DND-41 (cell line): ENCODE measurements at regions not wholly inside any gene's neighbourhood (a gene's known extent, or its start where the extent isn't known, plus 50 kb on each side); places are given as distances from the start of the nearest gene placed in this dataset.

Source experiments
- ATAC-seq: fragments of 200-7000 bp; cut with Tn5 transposase; 3 replicates; pipeline ENCODE4 v1.9.1; 2021; ENCODE audit warnings: low read depth; ENCODE audit not compliant: insufficient read depth
- DNase-seq: peaks from one replicate; pipeline ENCODE4 v3.0.0-alpha.2; 2020
- H2AFZ ChIP-seq: 2 replicates; pipeline ENCODE4 v1.6.0; 2012; ENCODE audit warnings: low read depth, low read length
- H3K27ac ChIP-seq: 2 replicates; pipeline ENCODE4 v1.5.1; 2012; ENCODE audit warnings: low read length, inconsistent platforms
- H3K27me3 ChIP-seq: fragments of 200-600 bp; sonication (generic); 2 replicates; pipeline ENCODE4 v1.6.0; 2012; ENCODE audit warnings: low read length, mild to moderate bottlenecking, inconsistent platforms; ENCODE audit not compliant: insufficient read depth, poor library complexity
- H3K36me3 ChIP-seq: 2 replicates; pipeline ENCODE4 v1.5.1; 2012; ENCODE audit warnings: low read length, inconsistent platforms; ENCODE audit not compliant: insufficient read depth
- H3K4me1 ChIP-seq: 2 replicates; pipeline ENCODE4 v1.5.1; 2012; ENCODE audit warnings: mild to moderate bottlenecking, low read length; ENCODE audit not compliant: insufficient read depth
- H3K4me2 ChIP-seq: 2 replicates; pipeline ENCODE4 v1.6.0; 2012; ENCODE audit warnings: mild to moderate bottlenecking, moderate library complexity, low read length, inconsistent platforms; ENCODE audit not compliant: insufficient read depth
- H3K4me3 ChIP-seq, 2 experiments: fragments of 200-600 bp in 1 of 2; shearing (Covaris generic) in 1 of 2; 2 replicates each; pipeline ENCODE4 v1.5.1; 2012 to 2016; ENCODE audit warnings: inconsistent platforms in 2 of 2, low read length in 2 of 2, mild to moderate bottlenecking in 2 of 2, low read depth in 1 of 2, moderate library complexity in 1 of 2
- H3K79me2 ChIP-seq: 2 replicates; pipeline ENCODE4 v1.6.0; 2012; ENCODE audit warnings: low read length, inconsistent platforms; ENCODE audit not compliant: insufficient read depth
- H3K9ac ChIP-seq: 2 replicates; pipeline ENCODE4 v1.6.0; 2012; ENCODE audit warnings: low read depth, mild to moderate bottlenecking, inconsistent platforms, low read length, moderate library complexity
- H3K9me3 ChIP-seq: 2 replicates; pipeline ENCODE4 v1.5.1; 2012; ENCODE audit warnings: low read length, moderate library complexity, mild to moderate bottlenecking, inconsistent platforms; ENCODE audit not compliant: insufficient read depth, severe bottlenecking
- H4K20me1 ChIP-seq: 2 replicates; pipeline ENCODE4 v1.6.0; 2012; ENCODE audit warnings: low read length; ENCODE audit not compliant: insufficient read depth
- EZH2 ChIP-seq: IDR thresholded peaks from 3 replicates; pipeline ENCODE4 v1.6.1; 2012; ENCODE audit warnings: borderline replicate concordance, low read depth, mild to moderate bottlenecking, moderate library complexity, low read length, inconsistent platforms; ENCODE audit not compliant: severe bottlenecking
- TF ChIP-seq, protein P1 (sequence below): IDR thresholded peaks from 2 replicates; pipeline ENCODE4 v1.5.1; 2012; ENCODE audit warnings: borderline replicate concordance, low read length, moderate library complexity, mild to moderate bottlenecking; ENCODE audit not compliant: poor library complexity, severe bottlenecking; ENCODE audit errors: extremely low read depth

DNA sequence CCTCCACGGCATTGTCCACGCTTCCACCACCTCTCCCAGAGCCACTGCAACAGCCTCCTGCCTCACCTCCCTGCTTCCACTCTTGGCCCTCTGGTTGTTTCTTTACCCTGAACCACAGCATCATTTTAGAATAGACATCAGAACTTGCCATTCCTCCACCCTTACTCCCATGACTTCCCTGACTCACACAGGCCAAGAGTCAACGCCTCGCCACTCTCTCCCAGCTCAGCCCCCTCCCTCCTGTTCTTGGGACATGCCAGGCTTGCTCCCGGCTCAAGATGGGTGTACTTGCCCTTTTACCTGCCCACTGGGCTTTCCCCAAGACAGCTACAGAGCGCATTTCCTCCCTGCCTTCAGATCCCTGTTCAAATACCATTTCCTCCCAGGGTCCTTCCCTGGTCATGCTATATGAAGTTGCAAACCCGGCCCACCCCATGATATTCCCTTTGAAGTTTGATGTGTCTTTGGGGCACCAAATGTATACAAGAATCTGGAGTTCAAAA lies 429.1 kb downstream of the RPS24 start:
- no peak overlapping the region for H3K9ac ChIP-seq
- no peaks in the 10 kb centered on the region for H3K79me2 ChIP-seq
- H3K36me3 ChIP-seq: no peaks in the 10 kb centered on the region
- H3K4me1 ChIP-seq: no peaks in the 10 kb centered on the region
- peaks cover 6% of the 10 kb centered on the region for H3K27me3 ChIP-seq
- H2AFZ ChIP-seq: no peak overlapping the region
- DNase-seq (no peak), ATAC-seq (no peak)
- no peaks in the 10 kb centered on the region for H4K20me1 ChIP-seq
- no peak overlapping the region for H3K4me3 ChIP-seq
- H3K4me2 ChIP-seq: no peak overlapping the region
- H3K27ac ChIP-seq: no peak overlapping the region
- H3K9me3 ChIP-seq: no peaks in the 10 kb centered on the region
- TF ChIP-seq, protein P1, sequence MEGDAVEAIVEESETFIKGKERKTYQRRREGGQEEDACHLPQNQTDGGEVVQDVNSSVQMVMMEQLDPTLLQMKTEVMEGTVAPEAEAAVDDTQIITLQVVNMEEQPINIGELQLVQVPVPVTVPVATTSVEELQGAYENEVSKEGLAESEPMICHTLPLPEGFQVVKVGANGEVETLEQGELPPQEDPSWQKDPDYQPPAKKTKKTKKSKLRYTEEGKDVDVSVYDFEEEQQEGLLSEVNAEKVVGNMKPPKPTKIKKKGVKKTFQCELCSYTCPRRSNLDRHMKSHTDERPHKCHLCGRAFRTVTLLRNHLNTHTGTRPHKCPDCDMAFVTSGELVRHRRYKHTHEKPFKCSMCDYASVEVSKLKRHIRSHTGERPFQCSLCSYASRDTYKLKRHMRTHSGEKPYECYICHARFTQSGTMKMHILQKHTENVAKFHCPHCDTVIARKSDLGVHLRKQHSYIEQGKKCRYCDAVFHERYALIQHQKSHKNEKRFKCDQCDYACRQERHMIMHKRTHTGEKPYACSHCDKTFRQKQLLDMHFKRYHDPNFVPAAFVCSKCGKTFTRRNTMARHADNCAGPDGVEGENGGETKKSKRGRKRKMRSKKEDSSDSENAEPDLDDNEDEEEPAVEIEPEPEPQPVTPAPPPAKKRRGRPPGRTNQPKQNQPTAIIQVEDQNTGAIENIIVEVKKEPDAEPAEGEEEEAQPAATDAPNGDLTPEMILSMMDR: no peak
- no peak for TF ChIP-seq EZH2

DNA sequence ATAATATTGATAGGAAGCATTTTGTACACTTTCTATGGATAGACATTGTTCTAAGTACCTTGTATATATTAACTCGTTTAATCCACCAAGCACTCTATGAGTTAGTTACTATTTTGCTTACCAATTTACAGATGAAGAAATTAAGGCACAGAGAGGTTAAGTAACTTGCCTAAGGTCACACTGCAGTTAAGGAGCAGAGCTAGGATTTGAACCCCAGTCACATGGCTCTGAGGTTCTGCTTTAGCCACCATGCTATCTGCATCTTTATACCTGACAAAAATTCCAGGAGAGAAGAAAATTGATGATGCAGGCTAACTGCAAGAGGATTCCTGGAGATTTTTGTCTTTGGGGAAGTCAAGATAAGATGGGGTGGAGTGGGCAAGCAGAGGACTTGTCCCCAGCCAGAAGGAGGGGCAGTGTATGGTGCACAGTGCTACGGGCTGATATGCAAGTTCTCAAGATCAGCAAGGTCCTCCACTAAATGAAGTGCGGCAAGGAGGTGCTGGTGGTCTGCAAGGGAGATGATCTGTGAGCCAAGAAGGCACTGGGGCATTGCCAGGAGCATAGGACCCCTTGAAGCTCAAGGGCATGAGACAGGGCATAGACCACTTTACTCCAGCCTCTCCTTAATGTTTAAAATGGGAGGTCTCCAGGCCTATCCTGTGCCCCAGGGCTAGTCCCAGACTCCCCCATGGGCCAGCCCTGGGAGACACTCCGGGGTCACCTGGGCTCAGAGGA lies 430.6 kb downstream of the RPS24 start:
- Histone ChIP-seq H2AFZ (no peak overlapping the region), H3K36me3 (no peaks in the 10 kb centered on the region), H3K27me3 (peaks cover 6% of the 10 kb centered on the region), H3K79me2 (no peaks in the 10 kb centered on the region), H3K4me1 (no peaks in the 10 kb centered on the region), H3K4me2 (no peak overlapping the region), H3K9me3 (no peaks in the 10 kb centered on the region), H3K9ac (no peak overlapping the region), H3K4me3 (no peak overlapping the region), H3K27ac (no peak overlapping the region), H4K20me1 (no peaks in the 10 kb centered on the region)
- DNase-seq (no peak), ATAC-seq (no peak)
- no peak for TF ChIP-seq EZH2
- TF ChIP-seq, protein P1: no peak

DNA sequence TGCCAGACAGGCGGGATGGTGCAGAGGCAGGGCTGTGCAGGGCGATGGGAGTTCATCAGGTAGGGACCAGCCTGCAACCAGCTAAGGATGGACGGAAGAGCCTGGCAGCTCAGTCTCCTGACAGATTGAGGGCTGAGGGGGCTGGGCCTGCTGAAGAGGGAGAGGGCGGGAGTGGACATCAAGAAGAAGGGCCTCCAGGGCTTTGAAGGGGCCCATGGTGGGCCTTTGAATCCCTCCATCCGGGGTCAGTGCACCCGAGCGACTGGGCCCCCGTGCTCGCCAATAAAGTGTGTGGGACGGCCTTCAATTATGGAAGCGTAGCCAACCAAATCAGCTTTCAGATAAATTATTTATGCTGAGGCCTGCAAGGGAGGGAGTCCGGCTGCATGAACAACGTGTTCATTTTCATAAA lies 431.2 kb downstream of the RPS24 start:
- no peak for ATAC-seq

More for the DNA sequence above, 431.2 kb downstream of the RPS24 start:
- Histone ChIP-seq H3K4me1 (no peaks in the 10 kb centered on the region), H3K36me3 (no peaks in the 10 kb centered on the region), H3K9me3 (no peaks in the 10 kb centered on the region), H3K27me3 (peaks cover 6% of the 10 kb centered on the region), H3K79me2 (no peaks in the 10 kb centered on the region), H3K4me2 (no peak overlapping the region), H2AFZ (no peak overlapping the region), H3K4me3 (no peak overlapping the region), H4K20me1 (no peaks in the 10 kb centered on the region), H3K27ac (no peak overlapping the region), H3K9ac (no peak overlapping the region)
- no peak for DNase-seq
- no peak for TF ChIP-seq EZH2
- TF ChIP-seq, protein P1: no peak
